HG02884 (cell line): ENCODE measurements at regions not wholly inside any gene's neighbourhood (a gene's known extent, or its start where the extent isn't known, plus 50 kb on each side); places are given as distances from the start of the nearest gene placed in this dataset.
"Not testable (repeated sequence)": the region's sequence is repeated elsewhere in the genome, so short reads cannot be mapped to it uniquely, and the experiment has no call there.

Source experiments
- ATAC-seq: cut with Tn5 transposase; IDR thresholded peaks from one replicate; pipeline ENCODE4 v1.9.1; 2021; ENCODE audit warnings: mild to moderate bottlenecking, moderate library complexity; ENCODE audit not compliant: unreplicated experiment

DNA sequence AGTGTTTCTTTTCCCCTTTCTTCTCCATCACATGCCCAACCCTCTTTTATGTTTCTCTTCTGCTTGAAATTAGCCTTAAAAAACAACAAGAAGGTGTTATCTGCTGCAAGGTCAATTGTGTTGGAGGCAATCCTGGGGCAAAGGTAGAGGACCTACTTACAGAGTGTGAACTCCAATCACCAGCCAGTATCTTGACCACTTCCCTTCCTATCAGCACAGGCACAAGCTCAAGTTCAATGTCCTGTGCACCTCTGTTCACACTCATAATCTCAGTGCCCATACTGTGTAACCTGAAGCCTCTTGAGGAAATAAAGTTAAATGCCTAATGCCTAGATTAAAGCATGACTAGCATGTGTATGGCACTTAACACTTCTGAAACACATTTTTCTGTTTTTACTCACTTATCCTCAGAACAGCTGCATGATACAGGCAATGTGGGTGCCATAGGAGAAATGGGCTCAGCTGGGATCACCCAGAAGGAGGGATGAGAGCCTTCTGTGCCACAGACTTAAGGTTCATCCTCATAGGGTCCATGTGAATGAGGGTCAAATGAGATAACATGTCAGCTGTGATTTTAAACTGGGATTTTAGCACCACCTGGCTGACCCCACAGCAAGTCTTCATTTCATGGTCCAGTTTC, 701.5 kb downstream of the BCL11A start:
- no peak for ATAC-seq

DNA sequence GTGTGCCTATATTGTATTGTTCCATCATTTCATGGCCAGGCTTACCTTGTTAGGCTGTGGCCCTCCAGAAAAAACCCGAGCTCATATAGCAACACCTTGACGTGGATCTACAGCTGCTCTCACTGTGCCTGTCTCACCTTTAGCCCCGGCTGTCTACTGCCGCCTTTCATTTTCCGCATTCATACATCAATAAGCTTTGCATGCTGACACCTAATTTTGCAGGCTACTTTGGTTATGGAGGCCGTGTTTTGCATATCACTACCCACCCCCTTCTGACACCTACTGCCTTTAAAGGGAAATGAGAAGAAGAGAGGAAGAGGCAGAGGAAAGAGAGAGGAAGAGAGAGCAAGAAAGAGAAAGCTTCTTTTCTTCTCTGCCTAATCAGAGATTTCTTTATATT, 702.9 kb downstream of the BCL11A start:
- ATAC-seq, result no peak

DNA sequence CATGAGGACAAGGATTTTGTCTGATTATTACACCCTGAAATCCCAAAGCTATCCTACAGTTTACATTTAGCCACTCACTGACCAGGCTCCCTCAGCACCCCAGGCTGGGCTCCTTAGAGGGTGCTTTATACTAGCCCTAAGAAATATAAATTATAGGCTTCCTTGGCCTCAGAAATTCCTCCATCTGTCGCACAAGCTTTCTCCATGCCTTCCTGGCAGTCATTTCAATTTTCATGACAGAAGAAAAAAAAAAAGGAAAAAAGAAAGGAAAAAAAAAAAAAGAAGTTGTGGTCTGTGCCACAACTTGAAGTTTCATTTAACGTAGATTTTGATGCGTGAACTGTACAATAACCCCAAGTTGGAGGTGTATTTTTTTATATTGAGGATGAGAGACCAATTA, 719.5 kb downstream of the BCL11A start:
- no peak for ATAC-seq

DNA sequence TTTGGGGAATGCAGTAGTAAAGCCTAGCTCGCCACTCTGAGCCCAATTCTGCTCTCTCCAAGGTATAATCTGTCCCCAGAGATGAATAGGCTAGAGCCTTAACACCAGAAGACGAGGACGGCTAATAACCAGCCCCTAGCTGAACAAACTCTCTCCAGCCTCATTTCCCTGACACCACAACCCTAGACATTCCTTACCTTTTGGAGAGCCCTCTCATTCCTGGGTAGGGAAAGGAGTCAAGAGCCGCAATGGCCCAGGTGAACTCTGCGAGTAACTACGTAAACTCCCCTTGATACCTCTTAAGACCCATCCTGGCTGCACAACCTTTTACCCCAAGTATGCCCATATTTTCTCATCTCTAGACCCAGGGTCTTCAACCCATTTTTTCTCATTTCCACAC, 722.9 kb downstream of the BCL11A start:
- no peak for ATAC-seq

DNA sequence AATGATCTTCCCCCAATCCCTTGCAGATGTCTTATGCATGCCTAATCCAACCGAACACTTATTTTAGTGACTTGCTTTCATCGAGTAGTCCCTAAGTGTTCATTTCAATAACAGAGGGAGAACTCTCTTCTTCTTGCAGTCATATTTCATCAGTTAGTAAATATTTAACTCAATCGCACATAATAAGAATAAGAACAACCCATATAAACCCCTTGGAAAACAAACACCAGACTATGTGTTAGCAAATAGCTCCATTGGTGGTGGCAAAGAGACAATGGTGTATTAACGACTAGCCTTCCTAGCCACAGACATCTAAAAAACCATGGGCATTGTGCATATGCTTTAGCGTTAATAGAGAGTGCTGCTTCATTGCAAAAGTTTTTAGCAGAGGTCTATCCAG, 725.8 kb downstream of the BCL11A start:
- ATAC-seq, result no peak

DNA sequence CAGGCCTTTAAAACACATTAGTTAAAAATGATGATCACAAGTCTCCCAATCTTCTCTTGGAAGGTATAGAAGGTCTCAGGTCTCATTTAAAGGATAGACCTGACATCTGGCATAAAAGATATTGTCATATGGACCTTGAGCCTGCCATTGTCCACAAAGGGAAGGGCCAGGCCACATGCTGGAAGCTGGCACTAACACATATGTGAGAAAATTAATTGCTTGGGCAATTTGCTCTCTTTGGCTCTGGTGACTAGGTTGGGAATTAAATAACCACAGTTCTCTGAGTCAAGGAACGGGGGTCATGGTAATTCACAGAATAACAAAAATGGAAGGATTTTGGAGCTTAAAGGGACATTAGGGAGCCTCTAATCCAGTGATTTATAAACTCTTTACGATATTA, 727.3 kb downstream of the BCL11A start:
- ATAC-seq, result no peak

DNA sequence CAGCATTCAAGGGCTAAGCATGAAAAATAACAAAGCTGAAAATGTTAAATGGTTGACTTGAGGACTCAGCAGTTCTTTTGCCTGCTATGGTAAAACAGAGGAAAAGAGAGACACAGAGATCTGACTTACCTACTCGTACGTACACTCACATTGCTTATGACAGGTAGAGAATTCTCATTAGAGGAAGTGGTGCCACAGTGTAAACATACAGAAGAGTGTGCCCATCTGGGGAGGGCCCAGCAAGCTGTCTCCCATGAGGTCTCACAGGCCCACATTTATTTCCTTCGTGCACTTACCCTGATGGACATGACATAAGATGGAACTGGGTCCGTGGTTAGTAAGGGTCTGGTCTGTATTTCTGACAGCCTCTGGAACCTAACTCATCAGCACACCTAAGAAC, 729.1 kb downstream of the BCL11A start:
- no peak for ATAC-seq

DNA sequence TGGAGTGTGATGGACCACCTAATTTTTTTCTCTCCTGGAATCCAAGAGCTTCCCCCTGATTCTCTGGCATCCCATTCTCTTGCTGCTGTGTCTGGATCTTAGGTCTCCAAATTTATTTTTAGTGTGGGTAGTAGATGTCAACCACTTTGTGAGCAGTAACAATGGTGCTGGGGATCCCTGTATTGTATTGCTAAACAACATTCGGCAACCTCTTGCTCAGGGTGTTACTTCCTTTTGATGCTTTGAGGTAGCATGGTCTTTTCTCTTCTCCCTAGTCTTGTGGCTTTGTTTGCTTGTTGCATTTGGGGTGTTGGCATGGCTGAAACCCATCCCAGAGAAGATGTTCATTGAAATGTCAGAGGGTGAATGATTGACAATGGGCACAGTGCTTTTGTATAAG, 737.4 kb downstream of the BCL11A start:
- ATAC-seq, result no peak

DNA sequence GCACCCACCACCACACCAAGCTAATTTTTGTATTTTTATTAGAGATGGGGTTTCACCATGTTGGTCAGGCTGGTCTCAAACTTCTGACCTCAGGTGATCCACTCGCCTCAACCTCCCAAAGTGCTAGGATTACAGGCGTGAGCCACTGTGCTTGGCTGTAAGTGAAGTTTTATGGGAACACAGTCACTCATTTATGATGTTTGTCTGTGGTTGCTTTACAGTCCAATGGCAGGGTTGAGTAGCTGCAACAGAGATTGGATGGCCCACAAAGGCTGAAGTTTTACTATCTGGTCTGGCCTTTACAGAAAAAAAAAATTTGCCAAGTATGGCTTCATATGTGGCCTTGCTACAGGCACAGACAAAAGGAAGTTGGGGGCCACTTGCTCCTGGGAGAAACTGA, 743.2 kb downstream of the BCL11A start:
- ATAC-seq, result not testable (repeated sequence)

DNA sequence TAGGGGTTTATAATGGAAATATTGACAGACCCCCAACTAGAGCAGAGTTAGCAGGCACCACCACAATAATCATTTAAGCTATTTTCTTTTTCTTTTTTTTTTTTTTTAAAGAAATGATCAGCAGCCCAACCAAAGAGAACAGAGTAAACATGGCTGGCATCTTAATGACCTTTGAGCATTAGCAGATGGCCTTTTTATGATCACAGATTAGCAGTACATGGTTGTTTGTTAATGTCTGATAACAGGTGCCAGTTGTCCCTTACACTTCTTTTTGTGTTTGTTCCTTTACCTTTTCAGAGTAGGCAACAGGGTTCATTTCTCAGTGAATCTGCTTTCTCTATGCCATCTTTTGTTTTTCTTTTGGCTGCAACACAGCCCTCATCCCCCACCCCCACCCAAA, 747.0 kb downstream of the BCL11A start:
- ATAC-seq, result no peak

DNA sequence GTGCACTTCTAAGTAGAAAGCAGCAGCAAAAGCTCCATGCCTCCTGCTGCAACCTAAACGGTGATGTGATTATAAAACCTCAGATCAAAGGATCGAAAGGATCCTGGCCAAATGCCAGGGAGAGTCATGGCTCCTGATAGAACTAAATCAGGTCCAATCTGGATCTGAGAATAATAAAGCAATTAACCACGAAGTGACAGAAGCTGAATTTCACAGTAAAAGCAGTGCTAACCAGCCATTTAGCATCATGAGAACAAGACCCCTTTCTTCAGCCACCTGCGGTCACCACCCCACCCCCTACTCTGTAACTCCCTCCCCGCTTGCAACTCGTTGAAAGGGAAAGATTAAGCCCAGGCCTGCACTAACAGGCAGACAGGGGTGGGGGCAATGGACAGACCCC, 748.7 kb downstream of the BCL11A start:
- ATAC-seq, result no peak

DNA sequence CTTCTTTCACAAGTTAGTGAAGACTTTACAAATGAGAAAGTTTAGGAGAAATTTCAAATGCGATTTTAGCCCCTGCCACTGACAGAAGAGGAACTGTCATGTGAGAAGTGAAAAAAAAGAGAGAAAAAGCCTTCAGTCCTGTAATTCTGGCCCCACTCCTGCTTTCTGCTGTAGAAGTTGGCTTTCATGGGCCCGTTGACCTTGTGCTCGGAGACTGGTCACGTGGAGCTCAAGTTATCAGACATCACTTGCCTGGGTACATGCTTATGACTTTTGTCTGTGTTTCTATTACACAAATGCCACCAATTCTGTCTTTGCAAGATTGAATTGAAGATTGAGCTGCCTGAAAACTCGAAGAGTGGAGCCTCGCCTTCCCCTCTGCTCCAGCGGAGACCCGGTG, 749.9 kb downstream of the BCL11A start:
- ATAC-seq, result no peak

DNA sequence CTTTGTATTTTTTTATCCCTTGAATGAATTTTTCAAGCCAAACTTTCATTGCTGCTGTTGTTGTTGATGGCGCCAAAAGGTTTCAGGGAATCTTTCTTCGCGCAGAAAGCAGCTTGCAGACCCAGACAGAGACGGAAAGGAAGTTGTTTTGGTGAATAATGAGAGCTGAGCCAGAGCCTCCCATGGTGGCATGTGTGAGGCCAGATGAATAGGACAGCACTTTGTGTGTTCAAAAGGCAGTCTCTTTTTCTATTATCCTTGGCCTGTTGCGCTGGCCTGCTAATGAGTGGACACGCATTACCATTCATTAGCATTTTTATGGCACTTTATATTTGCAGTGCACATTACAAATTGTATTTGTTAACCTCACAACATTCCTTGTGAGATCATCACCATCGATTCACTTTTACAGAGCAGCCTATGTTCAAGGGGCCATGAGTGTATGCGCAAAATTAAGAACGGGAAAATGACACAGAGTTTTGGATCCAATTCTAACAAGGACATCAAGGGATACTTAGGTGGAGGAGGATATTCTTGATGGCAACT, 754.7 kb downstream of the BCL11A start:
- ATAC-seq, result no peak

DNA sequence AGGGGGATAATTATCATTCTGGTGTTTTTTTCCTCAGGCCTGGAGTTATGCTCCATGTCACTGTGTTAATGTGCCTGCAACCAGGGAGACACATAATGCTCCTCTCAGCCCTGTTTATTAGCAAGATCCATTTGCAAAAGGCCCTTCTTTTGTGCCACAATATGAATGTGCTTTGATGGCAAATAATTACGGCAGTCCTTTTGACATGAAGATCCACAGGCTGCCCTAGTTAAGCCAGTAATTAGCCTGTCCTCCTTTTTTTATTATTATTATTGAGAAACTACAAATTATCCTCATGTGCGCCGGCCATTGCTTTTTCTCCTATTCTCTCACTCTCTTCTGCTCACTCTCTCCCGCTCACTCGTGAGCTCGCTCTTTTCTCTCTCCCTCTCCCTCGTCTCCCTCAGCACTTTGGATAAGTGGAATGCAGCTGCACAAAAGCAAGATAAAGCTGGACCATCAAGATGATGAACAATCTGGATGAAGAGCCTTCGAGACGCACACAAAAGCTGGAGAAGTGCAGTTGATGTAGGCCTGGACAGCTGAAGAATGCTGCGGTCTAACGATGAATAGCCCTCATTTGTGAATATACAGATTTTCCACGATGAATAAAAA, 762.3 kb downstream of the BCL11A start:
- no peak for ATAC-seq

DNA sequence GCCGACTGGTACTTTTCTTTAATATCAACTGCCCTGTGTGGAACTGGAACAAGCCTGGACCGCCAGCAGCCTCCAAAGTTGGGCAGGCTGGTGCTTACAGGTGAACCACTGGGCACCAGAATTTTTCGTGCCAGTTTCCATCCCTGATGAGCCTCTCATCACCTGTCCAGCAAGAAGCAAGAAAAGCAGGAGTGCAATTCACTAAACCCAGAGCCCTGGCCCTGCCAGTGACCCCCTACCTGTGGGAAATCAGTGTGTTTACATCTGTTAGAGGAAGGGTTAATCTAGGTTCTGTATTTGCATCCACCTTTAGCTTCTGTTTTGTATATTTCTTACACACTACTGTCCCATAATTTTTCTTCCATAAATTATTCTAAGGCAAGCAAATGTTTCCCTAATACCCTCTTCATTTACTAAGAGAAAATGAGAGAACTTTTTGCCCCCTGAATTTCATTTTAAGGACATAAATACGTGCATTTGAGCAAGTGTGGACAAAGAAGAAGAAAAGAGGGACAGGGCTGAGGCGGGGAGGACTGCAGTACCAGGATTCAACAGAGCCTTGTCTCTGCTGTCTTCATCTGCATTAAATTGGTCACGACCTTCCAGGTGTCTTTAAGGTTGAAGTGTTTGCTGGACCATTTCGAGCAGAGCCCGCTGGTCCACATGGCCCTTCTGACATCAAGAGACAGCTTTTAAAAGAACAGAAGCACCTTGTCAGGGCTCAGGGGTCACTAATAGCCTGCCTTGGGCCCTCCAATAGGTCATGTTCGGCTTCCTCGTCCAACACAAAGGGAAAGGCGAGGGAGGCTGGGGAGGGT, 763.1 kb downstream of the BCL11A start:
- no peak for ATAC-seq

DNA sequence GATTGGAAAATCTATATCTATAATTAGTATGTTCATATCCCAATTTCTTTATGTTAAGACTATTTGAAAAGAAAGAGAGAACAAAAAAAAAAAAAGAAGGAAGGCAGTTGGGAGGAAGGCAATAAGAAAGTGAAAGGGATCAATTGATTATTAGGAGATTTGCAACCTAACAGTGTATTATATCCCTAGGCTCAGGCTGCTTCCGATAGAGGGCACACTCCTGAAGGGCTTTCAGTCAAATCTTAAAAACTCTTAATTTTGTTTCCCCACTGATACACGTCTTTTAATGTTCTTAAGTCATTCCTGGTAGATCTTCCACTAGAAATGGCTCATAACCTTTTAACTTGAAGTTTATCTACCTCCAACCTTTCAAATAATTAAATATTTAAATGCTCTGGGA, 763.9 kb downstream of the BCL11A start:
- ATAC-seq, result no peak

DNA sequence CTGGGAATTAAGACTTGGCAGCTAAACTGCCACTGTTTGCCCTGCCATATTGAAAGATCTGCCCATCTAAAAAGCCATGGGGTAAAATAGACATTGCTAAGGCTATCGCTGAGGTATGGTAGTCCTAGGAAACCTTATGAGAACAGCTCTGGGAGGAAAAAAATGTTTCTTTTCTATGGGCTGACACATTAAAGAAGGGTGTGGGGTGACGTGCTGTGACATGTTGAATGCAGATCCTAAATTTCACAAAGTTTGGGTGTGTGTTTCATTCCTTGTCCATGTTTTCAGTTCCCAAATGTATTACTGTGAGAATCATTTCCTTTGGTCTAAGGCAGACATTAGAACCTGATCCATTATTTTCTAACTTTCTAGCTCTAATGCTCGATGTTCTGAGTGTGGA, 766.4 kb downstream of the BCL11A start:
- ATAC-seq, result no peak

DNA sequence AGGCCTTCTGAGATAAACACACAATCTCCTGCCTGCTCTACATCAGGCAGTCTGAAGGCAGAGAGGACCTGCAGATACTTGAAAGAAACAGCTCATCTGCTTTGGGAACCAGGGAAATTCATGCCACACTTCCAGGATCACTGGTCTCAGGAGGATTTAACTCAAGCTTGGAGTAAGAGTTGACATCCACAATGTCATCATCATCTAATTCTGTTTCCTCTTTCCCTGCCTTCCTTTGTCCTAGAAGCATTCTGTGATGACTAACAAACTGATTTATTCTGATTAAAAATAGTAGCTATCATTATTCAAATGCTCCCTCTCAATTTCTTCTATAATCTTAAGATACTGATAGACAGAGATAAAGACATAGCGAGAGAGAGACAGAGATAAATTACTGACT, 766.8 kb downstream of the BCL11A start:
- no peak for ATAC-seq

DNA sequence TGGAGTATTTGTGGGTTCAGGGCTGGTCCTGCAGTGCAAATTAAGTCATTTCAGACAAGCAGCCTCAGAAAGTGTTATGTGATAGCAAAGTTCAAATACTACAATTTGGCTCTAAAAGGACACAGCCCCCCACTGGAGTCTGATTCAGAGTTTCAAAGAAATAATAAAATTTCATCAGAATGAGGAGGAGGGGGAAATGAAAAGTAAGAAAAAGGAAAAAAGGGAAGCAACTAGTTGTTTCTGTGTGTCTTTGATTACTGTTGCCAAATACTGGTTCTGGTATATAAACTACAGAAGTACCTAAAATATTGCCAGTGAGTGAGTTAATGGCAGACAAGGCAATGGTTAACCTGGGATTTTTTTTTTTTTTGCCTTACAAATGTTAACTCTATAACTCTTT, 773.9 kb downstream of the BCL11A start:
- ATAC-seq, result no peak

DNA sequence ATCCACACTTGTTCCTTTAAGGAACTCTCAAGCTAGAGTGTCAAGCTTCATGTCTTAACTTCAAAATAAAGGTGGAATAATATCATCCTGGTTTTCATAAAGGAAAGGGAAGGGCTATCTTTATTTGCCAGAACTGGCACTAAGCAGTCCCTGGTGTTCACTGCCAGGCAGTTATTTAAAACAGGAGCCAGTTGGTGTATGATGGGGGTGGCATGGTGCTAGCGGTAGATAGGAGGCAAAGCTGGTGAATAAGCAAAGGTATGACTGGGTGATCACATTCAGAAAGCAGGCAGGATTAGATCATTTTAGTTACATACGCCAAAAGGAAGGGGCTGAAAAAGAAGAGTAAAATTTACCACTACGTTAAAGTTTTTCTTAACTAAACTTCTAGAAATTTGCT, 776.3 kb downstream of the BCL11A start:
- no peak for ATAC-seq

DNA sequence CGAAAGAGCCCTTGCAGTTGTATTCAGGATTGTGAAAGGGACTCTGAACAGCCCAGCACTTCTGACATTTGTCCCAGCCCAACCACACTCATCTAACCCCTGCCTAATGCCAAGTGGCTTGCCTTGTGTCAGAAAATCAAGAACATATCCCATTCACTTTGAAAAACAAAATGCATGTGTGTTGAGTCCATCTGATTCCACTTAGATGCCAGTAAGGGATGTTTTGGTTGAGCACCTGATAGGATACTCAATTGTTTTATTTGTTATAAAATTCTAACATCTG, 776.8 kb downstream of the BCL11A start:
- ATAC-seq, result no peak

DNA sequence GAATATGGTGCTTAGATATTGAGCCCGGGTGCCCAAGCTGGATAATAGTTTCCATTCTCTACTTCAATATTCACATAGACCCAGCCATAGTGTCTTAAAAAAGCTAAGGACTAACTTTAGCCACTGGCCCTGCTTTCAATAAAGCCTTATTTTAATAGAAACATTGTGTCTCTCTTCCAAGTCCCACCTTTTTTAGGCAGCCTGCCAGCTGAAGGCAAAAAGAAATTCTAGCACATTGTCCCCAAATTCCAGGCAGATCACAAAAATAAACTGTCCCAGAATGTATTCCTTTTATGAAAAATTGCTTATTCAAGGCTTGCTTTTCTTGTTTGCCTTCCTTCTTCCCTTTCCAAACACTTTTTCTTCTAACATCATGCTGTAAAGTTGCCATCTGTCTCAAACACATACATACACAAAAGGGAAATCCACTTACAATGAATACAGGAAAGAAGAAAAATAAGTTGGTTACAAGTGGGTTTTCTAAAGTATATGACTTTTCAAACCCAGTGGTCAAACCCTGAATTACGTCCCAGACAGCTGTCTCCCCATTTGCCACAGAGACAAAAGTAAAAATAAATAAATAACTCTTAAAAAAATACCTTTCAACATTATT, 778.5 kb downstream of the BCL11A start:
- no peak for ATAC-seq
